Stomach (tissue), 4 donors: ENCODE measurements at regions not wholly inside any gene's neighbourhood (a gene's known extent, or its start where the extent isn't known, plus 50 kb on each side); places are given as distances from the start of the nearest gene placed in this dataset.

Experiments used
- POLR2A ChIP-seq, 4 donors: fragments of 450-650 bp; IDR thresholded peaks; one replicate each; pipeline ENCODE4 v1.6.1; 2016; ENCODE audit warnings: antibody characterized with exemption in 4 of 4, control low read depth in 2 of 4, mild to moderate bottlenecking in 1 of 4, moderate library complexity in 1 of 4
- POLR2AphosphoS5 ChIP-seq, 3 donors: sonication (generic); formaldehyde crosslinking; IDR thresholded peaks; one replicate each; pipeline ENCODE4 v1.6.1; 2016; ENCODE audit warnings: antibody characterized with exemption in 3 of 3
- TF ChIP-seq, protein P1 (sequence below), 7 experiments: fragments of 450-650 bp in 4 of 7; fragments of 200-600 bp in 3 of 7; sonication (generic) in 3 of 7; IDR thresholded peaks; one replicate each; pipeline ENCODE4 v1.5.1; 2016 to 2019; ENCODE audit warnings: antibody characterized with exemption in 7 of 7, control low read depth in 2 of 7, mild to moderate bottlenecking in 1 of 7

DNA sequence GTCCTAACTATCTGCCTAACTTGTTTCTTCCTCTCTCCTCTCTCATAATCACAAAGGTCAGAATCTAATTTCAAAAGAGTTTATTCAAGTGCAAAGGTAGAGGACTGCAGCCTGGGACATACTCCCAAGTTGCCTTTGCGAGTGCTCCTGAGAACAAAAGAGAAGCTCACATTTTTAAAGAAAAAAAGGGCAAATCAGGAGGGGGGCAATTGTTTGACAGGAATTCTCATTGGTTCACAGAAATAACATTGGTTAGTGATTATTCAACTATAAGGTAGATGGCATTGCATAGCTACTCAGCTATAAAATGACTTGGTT lies 108.1 kb upstream of the RAI14 start:
- TF ChIP-seq, protein P1, sequence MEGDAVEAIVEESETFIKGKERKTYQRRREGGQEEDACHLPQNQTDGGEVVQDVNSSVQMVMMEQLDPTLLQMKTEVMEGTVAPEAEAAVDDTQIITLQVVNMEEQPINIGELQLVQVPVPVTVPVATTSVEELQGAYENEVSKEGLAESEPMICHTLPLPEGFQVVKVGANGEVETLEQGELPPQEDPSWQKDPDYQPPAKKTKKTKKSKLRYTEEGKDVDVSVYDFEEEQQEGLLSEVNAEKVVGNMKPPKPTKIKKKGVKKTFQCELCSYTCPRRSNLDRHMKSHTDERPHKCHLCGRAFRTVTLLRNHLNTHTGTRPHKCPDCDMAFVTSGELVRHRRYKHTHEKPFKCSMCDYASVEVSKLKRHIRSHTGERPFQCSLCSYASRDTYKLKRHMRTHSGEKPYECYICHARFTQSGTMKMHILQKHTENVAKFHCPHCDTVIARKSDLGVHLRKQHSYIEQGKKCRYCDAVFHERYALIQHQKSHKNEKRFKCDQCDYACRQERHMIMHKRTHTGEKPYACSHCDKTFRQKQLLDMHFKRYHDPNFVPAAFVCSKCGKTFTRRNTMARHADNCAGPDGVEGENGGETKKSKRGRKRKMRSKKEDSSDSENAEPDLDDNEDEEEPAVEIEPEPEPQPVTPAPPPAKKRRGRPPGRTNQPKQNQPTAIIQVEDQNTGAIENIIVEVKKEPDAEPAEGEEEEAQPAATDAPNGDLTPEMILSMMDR (IDR thresholded peaks at IDR 0.05): no peak
- TF ChIP-seq POLR2A (IDR thresholded peaks at IDR 0.05) (no peak), POLR2AphosphoS5 (IDR thresholded peaks at IDR 0.05) (no peak)
